ENCODE measurements at regions not wholly inside any gene's neighbourhood (a gene's known extent, or its start where the extent isn't known, plus 50 kb on each side); places are given as distances from the start of the nearest gene placed in this dataset.
A peak's percentile ranks its signal among the peaks of the same experiment; 100 is the strongest.

GRCh38 chr6:14824484-14825275, 421.2 kb upstream of the JARID2 start:
- Histone ChIP-seq H2BK5ac (ENCODE audit: insufficient read length, low read length) (no peak overlapping the region), H3K18ac (ENCODE audit: insufficient read length, low read depth, low read length) (no peak overlapping the region), H2BK120ac (ENCODE audit: low read depth, low read length, poor library complexity, severe bottlenecking) (no peak overlapping the region), H2BK15ac (ENCODE audit: low read depth, low read length) (no peak overlapping the region), H3K9ac (ENCODE audit: extremely low read depth, insufficient read length, low read length) (no peak overlapping the region), H3K56ac (ENCODE audit: insufficient read length, low read depth, low read length) (no peak overlapping the region), H2AFZ (ENCODE audit: low read length) (no peak overlapping the region), H2AK5ac (ENCODE audit: insufficient read length, low read length) (no peak overlapping the region), H3K4me1 (ENCODE audit: insufficient read depth, low read length) (peaks cover 16% of the 10 kb centered on the region), H3K4me2 (ENCODE audit: insufficient read depth, insufficient read length, low read length) (no peak overlapping the region), H4K8ac (replicated peaks; ENCODE audit: insufficient read length, low read depth, low read length) (no peak overlapping the region), H4K91ac (ENCODE audit: insufficient read length, low read depth, low read length) (no peak overlapping the region), H4K5ac (ENCODE audit: insufficient read length, low read depth, low read length) (no peak overlapping the region), H3K27ac (ENCODE audit: insufficient read length, low read depth, low read length) (peak overlapping the region; percentile 93), H3K79me1 (ENCODE audit: insufficient read depth, low read depth, low read length, poor library complexity, severe bottlenecking) (no peaks in the 10 kb centered on the region), H3K27me3 (ENCODE audit: insufficient read depth, low read length) (no peaks in the 10 kb centered on the region), H2BK20ac (ENCODE audit: low read depth, low read length, poor library complexity, severe bottlenecking) (no peak overlapping the region), H3K79me2 (ENCODE audit: insufficient read depth, low read length) (no peaks in the 10 kb centered on the region), H3K23me2 (ENCODE audit: insufficient read length, low read depth, low read length, poor library complexity, severe bottlenecking) (peaks cover 2% of the 10 kb centered on the region), H3T11ph (ENCODE audit: low read length) (no peak overlapping the region), H3K23ac (ENCODE audit: insufficient read length, low read depth, low read length) (no peak overlapping the region), H4K20me1 (ENCODE audit: control insufficient read depth, insufficient read depth, insufficient read length) (no peaks in the 10 kb centered on the region), H3K14ac (ENCODE audit: insufficient read depth, low read length) (no peak overlapping the region), H3K9me3 (ENCODE audit: control insufficient read depth, low read depth, low read length) (no peaks in the 10 kb centered on the region), H2BK12ac (ENCODE audit: insufficient read length, low read depth, low read length) (no peak overlapping the region), H3K4ac (ENCODE audit: low read depth, low read length) (no peak overlapping the region)
- H3K4me3 Mint-ChIP-seq: peak overlapping the region in 1 of 2 experiments; percentile 3; a peak in 2 of 5 replicates
- peaks cover 0 to 14% (median 7%) of the 10 kb centered on the region in 3 experiments; a peak in 2 of 7 replicates for H3K36me3 Mint-ChIP-seq (ENCODE audit: insufficient read depth in 1 of 3, low read depth in 3 of 3)
- no peak for TF ChIP-seq CTCF (conservative IDR thresholded peaks at IDR 0.05)
- peak overlapping the region; percentile 91 to 98 (median 92) for H3K27ac Mint-ChIP-seq
- WGBS (ENCODE audit: extremely low coverage, insufficient read length, low lambda C conversion rate): no CpG with 5 or more reads among the region's 10 CpGs
- H3K27me3 Mint-ChIP-seq (ENCODE audit: low read depth): peaks cover under 1% of the 10 kb centered on the region; the same call in 1 of the 2 replicates
- peaks cover 0 to 4% of the 10 kb centered on the region in 2 experiments; a peak in 2 of 5 replicates for H3K9me3 Mint-ChIP-seq
- DNase-seq: no peak
- peaks cover 59 to 67% of the 10 kb centered on the region in 2 experiments for H3K4me1 Mint-ChIP-seq
